ENCODE measurements at regions not wholly inside any gene's neighbourhood (a gene's known extent, or its start where the extent isn't known, plus 50 kb on each side); places are given as distances from the start of the nearest gene placed in this dataset.
"Not testable (repeated sequence)": the region's sequence is repeated elsewhere in the genome, so short reads cannot be mapped to it uniquely, and the experiment has no call there.

DNA sequence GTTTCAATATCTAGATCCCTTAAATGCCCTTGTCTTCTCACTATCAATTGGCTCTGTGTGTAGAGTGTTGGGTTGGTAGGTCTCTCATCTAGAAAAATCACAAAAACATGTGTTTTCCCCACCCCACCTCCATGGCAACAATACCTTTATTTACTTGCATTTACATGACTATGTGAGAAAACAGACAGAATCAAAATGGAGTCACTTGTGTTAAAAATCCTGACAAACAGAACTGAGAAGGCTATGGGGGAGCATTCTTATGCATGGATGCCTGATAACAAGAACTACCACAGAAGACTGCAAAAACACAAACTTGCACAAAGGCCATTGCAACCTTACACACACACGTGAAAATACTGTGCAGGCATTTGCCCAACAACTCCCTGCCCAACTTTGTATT is 1352.9 kb upstream of the CDH9 start:
- Histone ChIP-seq H3K79me2 (ENCODE audit: insufficient read depth, low read length) (no peaks in the 10 kb centered on the region), H3K4me2 (ENCODE audit: insufficient read depth, low read length) (no peak overlapping the region), H3K4me1 (ENCODE audit: insufficient read depth, low read length) (no peaks in the 10 kb centered on the region), H3K27me3 (ENCODE audit: insufficient read depth, low read length) (no peaks in the 10 kb centered on the region), H3K4me3 (ENCODE audit: insufficient read depth, low read length) (no peak overlapping the region), H3K36me3 (ENCODE audit: insufficient read depth, low read length) (no peaks in the 10 kb centered on the region), H4K20me1 (ENCODE audit: insufficient read depth, low read length) (no peaks in the 10 kb centered on the region), H3K9me3 (ENCODE audit: low read depth, low read length) (no peaks in the 10 kb centered on the region), H2AFZ (ENCODE audit: low read length) (no peak overlapping the region), H3K27ac (ENCODE audit: low read depth, low read length) (no peak overlapping the region)
- DNase-seq (ENCODE audit: insufficient read length, low spot score, missing footprints): no peak
- TF ChIP-seq, protein P1, sequence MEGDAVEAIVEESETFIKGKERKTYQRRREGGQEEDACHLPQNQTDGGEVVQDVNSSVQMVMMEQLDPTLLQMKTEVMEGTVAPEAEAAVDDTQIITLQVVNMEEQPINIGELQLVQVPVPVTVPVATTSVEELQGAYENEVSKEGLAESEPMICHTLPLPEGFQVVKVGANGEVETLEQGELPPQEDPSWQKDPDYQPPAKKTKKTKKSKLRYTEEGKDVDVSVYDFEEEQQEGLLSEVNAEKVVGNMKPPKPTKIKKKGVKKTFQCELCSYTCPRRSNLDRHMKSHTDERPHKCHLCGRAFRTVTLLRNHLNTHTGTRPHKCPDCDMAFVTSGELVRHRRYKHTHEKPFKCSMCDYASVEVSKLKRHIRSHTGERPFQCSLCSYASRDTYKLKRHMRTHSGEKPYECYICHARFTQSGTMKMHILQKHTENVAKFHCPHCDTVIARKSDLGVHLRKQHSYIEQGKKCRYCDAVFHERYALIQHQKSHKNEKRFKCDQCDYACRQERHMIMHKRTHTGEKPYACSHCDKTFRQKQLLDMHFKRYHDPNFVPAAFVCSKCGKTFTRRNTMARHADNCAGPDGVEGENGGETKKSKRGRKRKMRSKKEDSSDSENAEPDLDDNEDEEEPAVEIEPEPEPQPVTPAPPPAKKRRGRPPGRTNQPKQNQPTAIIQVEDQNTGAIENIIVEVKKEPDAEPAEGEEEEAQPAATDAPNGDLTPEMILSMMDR (IDR thresholded peaks at IDR 0.05; ENCODE audit: extremely low read depth, low read depth, low read length): no peak

DNA sequence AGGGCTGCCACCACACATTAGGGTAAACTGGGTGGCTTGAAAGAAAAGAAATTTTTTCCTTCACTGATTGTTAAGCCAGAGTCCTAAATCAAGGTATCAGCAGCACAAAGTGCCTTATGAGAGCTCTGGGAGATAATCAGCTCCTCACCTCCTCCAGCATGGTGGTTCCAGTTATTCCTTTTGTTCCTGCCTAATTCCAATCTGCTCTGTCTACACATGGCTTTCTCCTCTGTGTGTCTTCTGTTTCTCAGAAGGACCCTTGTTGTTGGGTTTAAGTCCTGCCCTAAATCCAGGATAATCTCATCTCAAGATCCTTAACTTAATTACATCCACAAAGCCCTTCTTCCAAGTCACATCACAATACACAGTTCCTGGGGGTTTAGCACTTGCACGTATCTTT is 1352.0 kb upstream of the CDH9 start:
- no peaks in the 10 kb centered on the region for H3K79me2 ChIP-seq (ENCODE audit: insufficient read depth, low read length)
- no peaks in the 10 kb centered on the region for H4K20me1 ChIP-seq (ENCODE audit: insufficient read depth, low read length)
- no peak overlapping the region for H3K27ac ChIP-seq (ENCODE audit: low read depth, low read length)
- H3K36me3 ChIP-seq (ENCODE audit: insufficient read depth, low read length): no peaks in the 10 kb centered on the region
- TF ChIP-seq, protein P1 (IDR thresholded peaks at IDR 0.05; ENCODE audit: extremely low read depth, low read depth, low read length): no peak
- H2AFZ ChIP-seq (ENCODE audit: low read length): no peak overlapping the region
- H3K9me3 ChIP-seq (ENCODE audit: low read depth, low read length): no peaks in the 10 kb centered on the region
- no peaks in the 10 kb centered on the region for H3K27me3 ChIP-seq (ENCODE audit: insufficient read depth, low read length)
- no peaks in the 10 kb centered on the region for H3K4me1 ChIP-seq (ENCODE audit: insufficient read depth, low read length)
- no peak overlapping the region for H3K4me3 ChIP-seq (ENCODE audit: insufficient read depth, low read length)
- no peak overlapping the region for H3K4me2 ChIP-seq (ENCODE audit: insufficient read depth, low read length)
- no peak for DNase-seq (ENCODE audit: insufficient read length, low spot score, missing footprints)

DNA sequence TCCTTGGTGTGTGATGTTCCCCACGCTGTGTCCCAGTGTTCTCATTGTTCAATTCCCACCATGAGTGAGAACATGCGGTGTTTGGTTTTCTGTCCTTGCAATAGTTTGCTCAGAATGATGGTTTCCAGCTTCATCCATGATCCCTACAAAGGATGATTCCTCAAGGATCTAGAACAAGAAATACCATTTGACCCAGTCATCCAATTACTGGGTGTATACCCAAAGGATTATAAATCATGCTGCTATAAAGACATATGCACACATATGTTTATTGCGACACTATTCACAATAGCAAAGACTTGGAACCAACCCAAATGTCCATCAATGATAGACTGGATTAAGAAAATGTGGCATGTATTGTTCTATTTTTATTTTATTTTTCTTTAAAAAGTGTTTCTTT is 1351.3 kb upstream of the CDH9 start:
- H3K36me3 ChIP-seq (ENCODE audit: insufficient read depth, low read length); H3K4me2 ChIP-seq (ENCODE audit: insufficient read depth, low read length); H3K27me3 ChIP-seq (ENCODE audit: insufficient read depth, low read length); H3K4me1 ChIP-seq (ENCODE audit: insufficient read depth, low read length); H4K20me1 ChIP-seq (ENCODE audit: insufficient read depth, low read length); H3K9me3 ChIP-seq (ENCODE audit: low read depth, low read length); H3K79me2 ChIP-seq (ENCODE audit: insufficient read depth, low read length); H3K27ac ChIP-seq (ENCODE audit: low read depth, low read length); H3K4me3 ChIP-seq (ENCODE audit: insufficient read depth, low read length); DNase-seq (ENCODE audit: insufficient read length, low spot score, missing footprints); H2AFZ ChIP-seq (ENCODE audit: low read length): not testable (repeated sequence)

DNA sequence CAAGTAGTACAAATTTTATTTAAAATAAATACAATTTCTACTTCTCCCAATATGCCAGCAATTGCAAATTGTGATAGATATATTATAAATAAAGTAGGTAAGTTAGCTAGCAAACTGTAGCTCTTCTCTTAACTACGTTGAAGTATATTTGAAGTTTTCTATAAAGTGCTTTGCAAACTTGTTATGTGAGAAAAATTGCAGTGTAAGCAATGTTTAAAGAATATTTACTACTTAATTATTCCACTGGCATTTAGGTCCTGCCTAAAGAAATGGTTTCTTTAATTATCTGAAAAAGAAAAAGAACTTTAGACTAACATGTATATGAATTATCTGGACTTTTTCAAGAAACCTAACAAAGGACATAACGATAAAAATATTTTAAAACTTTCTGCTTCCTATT is 1350.0 kb upstream of the CDH9 start:
- Histone ChIP-seq H3K4me1 (ENCODE audit: insufficient read depth, low read length) (no peaks in the 10 kb centered on the region), H2AFZ (ENCODE audit: low read length) (no peak overlapping the region), H3K36me3 (ENCODE audit: insufficient read depth, low read length) (no peaks in the 10 kb centered on the region), H3K79me2 (ENCODE audit: insufficient read depth, low read length) (no peaks in the 10 kb centered on the region), H3K27me3 (ENCODE audit: insufficient read depth, low read length) (no peaks in the 10 kb centered on the region), H4K20me1 (ENCODE audit: insufficient read depth, low read length) (no peaks in the 10 kb centered on the region), H3K27ac (ENCODE audit: low read depth, low read length) (no peak overlapping the region), H3K9me3 (ENCODE audit: low read depth, low read length) (no peaks in the 10 kb centered on the region), H3K4me3 (ENCODE audit: insufficient read depth, low read length) (no peak overlapping the region), H3K4me2 (ENCODE audit: insufficient read depth, low read length) (no peak overlapping the region)
- TF ChIP-seq, protein P1 (IDR thresholded peaks at IDR 0.05; ENCODE audit: extremely low read depth, low read depth, low read length): no peak
- DNase-seq (ENCODE audit: insufficient read length, low spot score, missing footprints): no peak

DNA sequence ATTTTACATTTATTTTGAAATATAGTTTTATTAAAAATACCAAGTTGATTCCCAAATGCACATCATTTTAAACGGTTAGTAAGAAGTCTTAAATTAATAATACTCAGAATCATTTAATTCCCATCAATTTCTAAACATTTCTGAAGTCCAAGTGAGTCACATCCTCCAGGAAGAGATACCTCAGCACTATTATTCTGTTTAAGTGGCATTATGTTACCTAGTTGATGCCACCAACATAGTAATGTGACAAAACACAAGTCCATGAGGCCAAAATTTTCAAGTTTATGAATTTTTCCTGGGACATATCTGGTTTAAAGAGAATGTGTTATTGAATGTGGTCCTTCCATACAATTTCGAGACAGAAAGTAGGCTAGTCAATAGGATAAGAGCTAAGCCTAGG is 1348.3 kb upstream of the CDH9 start:
- Histone ChIP-seq H3K9me3 (ENCODE audit: low read depth, low read length) (no peaks in the 10 kb centered on the region), H2AFZ (ENCODE audit: low read length) (no peak overlapping the region), H3K27me3 (ENCODE audit: insufficient read depth, low read length) (no peaks in the 10 kb centered on the region), H3K4me3 (ENCODE audit: insufficient read depth, low read length) (no peak overlapping the region), H3K4me2 (ENCODE audit: insufficient read depth, low read length) (no peak overlapping the region), H3K27ac (ENCODE audit: low read depth, low read length) (no peak overlapping the region), H4K20me1 (ENCODE audit: insufficient read depth, low read length) (no peaks in the 10 kb centered on the region), H3K4me1 (ENCODE audit: insufficient read depth, low read length) (no peaks in the 10 kb centered on the region), H3K36me3 (ENCODE audit: insufficient read depth, low read length) (no peaks in the 10 kb centered on the region), H3K79me2 (ENCODE audit: insufficient read depth, low read length) (no peaks in the 10 kb centered on the region)
- TF ChIP-seq, protein P1 (IDR thresholded peaks at IDR 0.05; ENCODE audit: extremely low read depth, low read depth, low read length): no peak
- no peak for DNase-seq (ENCODE audit: insufficient read length, low spot score, missing footprints)

Data from osteoblast (primary cell).